H1 (cell line): ENCODE measurements at regions not wholly inside any gene's neighbourhood (a gene's known extent, or its start where the extent isn't known, plus 50 kb on each side); places are given as distances from the start of the nearest gene placed in this dataset.

Experiments used
- EP300 ChIP-seq, 2 experiments: IDR thresholded peaks; 1 replicate in 1 of 2; 2 replicates in 1 of 2; pipeline ENCODE4 v1.6.1; 2011 to 2012; ENCODE audit warnings: low read depth in 2 of 2, low read length in 2 of 2, mild to moderate bottlenecking in 2 of 2, borderline replicate concordance in 1 of 2, inconsistent platforms in 1 of 2, moderate library complexity in 1 of 2
- EZH2 ChIP-seq: fragments of 200-600 bp; sonication (generic); IDR thresholded peaks from 2 replicates; pipeline ENCODE4 v1.7.1; 2012; ENCODE audit warnings: low read depth, mild to moderate bottlenecking, moderate library complexity, low read length, inconsistent platforms; ENCODE audit not compliant: severe bottlenecking
- JUN ChIP-seq: IDR thresholded peaks from 2 replicates; pipeline ENCODE4 v1.6.1; 2011; ENCODE audit warnings: low read depth, mild to moderate bottlenecking, improper control_type of control experiment, low read length
- JUND ChIP-seq: IDR thresholded peaks from 2 replicates; pipeline ENCODE4 v1.6.1; 2011; ENCODE audit warnings: mild to moderate bottlenecking, improper control_type of control experiment, low read length
- POLR2AphosphoS5 ChIP-seq: IDR thresholded peaks from 2 replicates; pipeline ENCODE4 v1.6.1; 2011; ENCODE audit warnings: low read depth, low read length
- RAD21 ChIP-seq, 2 experiments: IDR thresholded peaks in 1 of 2; conservative IDR thresholded peaks in 1 of 2; 2 replicates each; pipeline ENCODE4 v1.6.1; 2011; ENCODE audit warnings: low read depth in 2 of 2, low read length in 2 of 2, improper control_type of control experiment in 1 of 2, inconsistent platforms in 1 of 2, mild to moderate bottlenecking in 1 of 2, moderate library complexity in 1 of 2
- SAP30 ChIP-seq: fragments of 300-600 bp; sonication (generic); IDR thresholded peaks from 2 replicates; pipeline ENCODE4 v1.7.1; 2012; ENCODE audit warnings: low read length, moderate library complexity, mild to moderate bottlenecking, inconsistent platforms; ENCODE audit not compliant: insufficient read depth, insufficient replicate concordance
- TAF1 ChIP-seq: IDR thresholded peaks from 2 replicates; pipeline ENCODE4 v1.6.1; 2011; ENCODE audit warnings: mild to moderate bottlenecking, low read depth, low read length
- YY1 ChIP-seq: IDR thresholded peaks from 2 replicates; pipeline ENCODE4 v1.6.1; 2011; ENCODE audit warnings: low read depth, mild to moderate bottlenecking, low read length
- ZNF274 ChIP-seq: IDR thresholded peaks from 2 replicates; pipeline ENCODE4 v1.7.0; 2012; ENCODE audit warnings: low read length, borderline replicate concordance; ENCODE audit errors: extremely low read depth
- TF ChIP-seq, protein P1 (sequence below), 3 experiments: IDR thresholded peaks; 1 replicate in 2 of 3; 2 replicates in 1 of 3; pipeline versions ENCODE4 v1.5.1 to v1.6.1; 2011; ENCODE audit warnings: low read length in 3 of 3, mild to moderate bottlenecking in 3 of 3, inconsistent platforms in 2 of 3, low read depth in 1 of 3, moderate library complexity in 1 of 3; ENCODE audit not compliant: insufficient read depth in 1 of 3; ENCODE audit errors: control extremely low read depth in 1 of 3
- TF ChIP-seq, protein P2 (sequence below): IDR thresholded peaks from 2 replicates; pipeline ENCODE4 v1.6.1; 2012; ENCODE audit warnings: low read length, inconsistent platforms
- TF ChIP-seq, protein P3 (sequence below): IDR thresholded peaks from 2 replicates; pipeline ENCODE4 v1.6.1; 2011; ENCODE audit warnings: low read depth, mild to moderate bottlenecking, low read length; ENCODE audit not compliant: insufficient read depth
- TF ChIP-seq, protein P4 (sequence below): IDR thresholded peaks from 2 replicates; pipeline ENCODE4 v1.6.1; 2011; ENCODE audit warnings: low read length, improper control_type of control experiment

- no peak for TF ChIP-seq ZNF274
- TF ChIP-seq, protein P1, sequence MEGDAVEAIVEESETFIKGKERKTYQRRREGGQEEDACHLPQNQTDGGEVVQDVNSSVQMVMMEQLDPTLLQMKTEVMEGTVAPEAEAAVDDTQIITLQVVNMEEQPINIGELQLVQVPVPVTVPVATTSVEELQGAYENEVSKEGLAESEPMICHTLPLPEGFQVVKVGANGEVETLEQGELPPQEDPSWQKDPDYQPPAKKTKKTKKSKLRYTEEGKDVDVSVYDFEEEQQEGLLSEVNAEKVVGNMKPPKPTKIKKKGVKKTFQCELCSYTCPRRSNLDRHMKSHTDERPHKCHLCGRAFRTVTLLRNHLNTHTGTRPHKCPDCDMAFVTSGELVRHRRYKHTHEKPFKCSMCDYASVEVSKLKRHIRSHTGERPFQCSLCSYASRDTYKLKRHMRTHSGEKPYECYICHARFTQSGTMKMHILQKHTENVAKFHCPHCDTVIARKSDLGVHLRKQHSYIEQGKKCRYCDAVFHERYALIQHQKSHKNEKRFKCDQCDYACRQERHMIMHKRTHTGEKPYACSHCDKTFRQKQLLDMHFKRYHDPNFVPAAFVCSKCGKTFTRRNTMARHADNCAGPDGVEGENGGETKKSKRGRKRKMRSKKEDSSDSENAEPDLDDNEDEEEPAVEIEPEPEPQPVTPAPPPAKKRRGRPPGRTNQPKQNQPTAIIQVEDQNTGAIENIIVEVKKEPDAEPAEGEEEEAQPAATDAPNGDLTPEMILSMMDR (IDR thresholded peaks at IDR 0.05; ENCODE audit: control extremely low read depth in 1 of 3, insufficient read depth in 1 of 3, low read depth in 1 of 3, low read length in 3 of 3): no peak
- TF ChIP-seq, protein P2, sequence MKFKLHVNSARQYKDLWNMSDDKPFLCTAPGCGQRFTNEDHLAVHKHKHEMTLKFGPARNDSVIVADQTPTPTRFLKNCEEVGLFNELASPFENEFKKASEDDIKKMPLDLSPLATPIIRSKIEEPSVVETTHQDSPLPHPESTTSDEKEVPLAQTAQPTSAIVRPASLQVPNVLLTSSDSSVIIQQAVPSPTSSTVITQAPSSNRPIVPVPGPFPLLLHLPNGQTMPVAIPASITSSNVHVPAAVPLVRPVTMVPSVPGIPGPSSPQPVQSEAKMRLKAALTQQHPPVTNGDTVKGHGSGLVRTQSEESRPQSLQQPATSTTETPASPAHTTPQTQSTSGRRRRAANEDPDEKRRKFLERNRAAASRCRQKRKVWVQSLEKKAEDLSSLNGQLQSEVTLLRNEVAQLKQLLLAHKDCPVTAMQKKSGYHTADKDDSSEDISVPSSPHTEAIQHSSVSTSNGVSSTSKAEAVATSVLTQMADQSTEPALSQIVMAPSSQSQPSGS: no peak
- no peak for TF ChIP-seq JUND
- TF ChIP-seq YY1: no peak
- TF ChIP-seq JUN: no peak
- TF ChIP-seq, protein P3, sequence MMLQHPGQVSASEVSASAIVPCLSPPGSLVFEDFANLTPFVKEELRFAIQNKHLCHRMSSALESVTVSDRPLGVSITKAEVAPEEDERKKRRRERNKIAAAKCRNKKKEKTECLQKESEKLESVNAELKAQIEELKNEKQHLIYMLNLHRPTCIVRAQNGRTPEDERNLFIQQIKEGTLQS: no peak
- TF ChIP-seq, protein P4, sequence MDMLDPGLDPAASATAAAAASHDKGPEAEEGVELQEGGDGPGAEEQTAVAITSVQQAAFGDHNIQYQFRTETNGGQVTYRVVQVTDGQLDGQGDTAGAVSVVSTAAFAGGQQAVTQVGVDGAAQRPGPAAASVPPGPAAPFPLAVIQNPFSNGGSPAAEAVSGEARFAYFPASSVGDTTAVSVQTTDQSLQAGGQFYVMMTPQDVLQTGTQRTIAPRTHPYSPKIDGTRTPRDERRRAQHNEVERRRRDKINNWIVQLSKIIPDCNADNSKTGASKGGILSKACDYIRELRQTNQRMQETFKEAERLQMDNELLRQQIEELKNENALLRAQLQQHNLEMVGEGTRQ: no peak
- TF ChIP-seq EP300 (IDR thresholded peaks at IDR 0.05; ENCODE audit: borderline replicate concordance in 1 of 2, low read depth in 2 of 2, low read length in 2 of 2): no peak
- no peak for TF ChIP-seq RAD21 (IDR thresholded peaks at IDR 0.05 in 1 of 2, conservative IDR thresholded peaks at IDR 0.05 in 1 of 2; ENCODE audit: low read depth in 2 of 2, low read length in 2 of 2)
- no peak for TF ChIP-seq POLR2AphosphoS5
- no peak for TF ChIP-seq EZH2
- no peak for TF ChIP-seq TAF1
- TF ChIP-seq SAP30: no peak
Observed at GRCh38 chr18:59814891-59815290, 84.9 kb upstream of the PMAIP1 start.
